Sigmoid colon (tissue), 6 donors: ENCODE measurements at regions not wholly inside any gene's neighbourhood (a gene's known extent, or its start where the extent isn't known, plus 50 kb on each side); places are given as distances from the start of the nearest gene placed in this dataset.
A peak's percentile ranks its signal among the peaks of the same experiment; 100 is the strongest.
"Not testable (repeated sequence)": the region's sequence is repeated elsewhere in the genome, so short reads cannot be mapped to it uniquely, and the experiment has no call there.

Experiments
- DNase-seq: peaks from one replicate; pipeline ENCODE4 v3.0.0-alpha.2; 2019
- H3K27ac ChIP-seq, 4 donors: fragments of 200-600 bp; sonication (generic); one replicate each; pipeline ENCODE4 v1.5.1; 2016 to 2019; ENCODE audit warnings: mild to moderate bottlenecking in 1 of 4
- H3K27me3 ChIP-seq, 3 donors: fragments of 200-600 bp; sonication (generic); one replicate each; pipeline ENCODE4 v1.5.1; 2019; ENCODE audit warnings: mild to moderate bottlenecking in 1 of 3
- H3K36me3 ChIP-seq, 4 donors: fragments of 200-600 bp; sonication (generic); one replicate each; pipeline ENCODE4 v1.5.1; 2016 to 2019
- H3K4me1 ChIP-seq, 4 donors: fragments of 200-600 bp; sonication (generic); one replicate each; pipeline ENCODE4 v1.5.1; 2017 to 2019
- H3K4me3 ChIP-seq, 4 donors: fragments of 200-600 bp; sonication (generic); one replicate each; pipeline ENCODE4 v1.5.1; 2017 to 2019; ENCODE audit warnings: mild to moderate bottlenecking in 2 of 4, moderate library complexity in 1 of 4
- H3K9me3 ChIP-seq, 4 donors: fragments of 200-600 bp in 3 of 4; sonication (generic) in 3 of 4; one replicate each; pipeline versions ENCODE4 v1.5.1 to v1.6.1; 2013 to 2019
- EP300 ChIP-seq, 4 donors: sonication (generic); formaldehyde crosslinking; IDR thresholded peaks; one replicate each; pipeline ENCODE4 v1.6.1; 2017; ENCODE audit warnings: antibody characterized with exemption in 4 of 4
- POLR2A ChIP-seq, 2 donors: fragments of 450-650 bp; IDR thresholded peaks; one replicate each; pipeline ENCODE4 v1.6.1; 2016; ENCODE audit warnings: antibody characterized with exemption in 2 of 2, mild to moderate bottlenecking in 2 of 2, moderate library complexity in 2 of 2
- POLR2AphosphoS5 ChIP-seq, 4 donors: sonication (generic); formaldehyde crosslinking; IDR thresholded peaks; one replicate each; pipeline ENCODE4 v1.6.1; 2017; ENCODE audit warnings: antibody characterized with exemption in 4 of 4
- WGBS, 2 donors: extraction: QIAGEN DNeasy Blood & Tissue Kit; methylation state at CpG; one replicate each; pipeline ENCODE4 v1.1.7; 2013; 5-methylcytosine and 5-hydroxymethylcytosine counted together
- intact Hi-C: fragments of 100-400 bp; cut with DNase I; formaldehyde crosslinking; loops from one replicate; pipeline ENCODE4 v1.15.1; 2023
- TF ChIP-seq, protein P1 (sequence below), 4 experiments: fragments of 450-650 bp in 3 of 4; fragments of 200-600 bp in 1 of 4; IDR thresholded peaks; one replicate each; pipeline ENCODE4 v1.5.1; 2016 to 2019; ENCODE audit warnings: antibody characterized with exemption in 4 of 4, mild to moderate bottlenecking in 3 of 4, moderate library complexity in 2 of 4
- donor health status: healthy with polysubstance abuse.
- donor health status: healthy.

DNA sequence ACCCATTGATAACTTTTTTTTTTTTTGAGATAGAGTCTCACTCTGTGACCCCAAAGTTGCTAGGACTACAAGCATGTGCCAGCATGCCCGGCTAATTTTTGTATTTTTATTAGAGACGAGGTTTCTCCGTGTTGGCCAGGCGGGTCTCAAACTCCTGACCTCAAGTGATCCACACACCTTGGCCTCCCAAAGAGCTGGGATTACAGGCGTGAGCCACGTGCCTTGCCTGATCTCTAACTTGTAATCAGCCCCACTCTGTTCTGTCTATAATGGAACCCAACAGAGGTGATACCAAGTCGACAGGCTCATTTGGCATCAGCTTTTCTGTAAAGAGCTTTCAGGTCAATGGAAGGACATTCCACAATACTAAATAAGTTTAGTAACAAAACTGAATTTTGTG lies 99.4 kb downstream of the HFE start:
- H3K27me3 ChIP-seq = no peaks in the 10 kb centered on the region
- WGBS, 2 donors = 96 to 97% methylated on average over 7 of the region's 7 CpGs
- H3K27ac ChIP-seq = no peak overlapping the region
- H3K4me3 ChIP-seq = no peak overlapping the region
- intact Hi-C loops = no loop called here
- TF ChIP-seq POLR2AphosphoS5 (IDR thresholded peaks at IDR 0.05) = no peak
- no peak for TF ChIP-seq EP300 (IDR thresholded peaks at IDR 0.05)
- no peak for TF ChIP-seq POLR2A (IDR thresholded peaks at IDR 0.05)
- TF ChIP-seq, protein P1, sequence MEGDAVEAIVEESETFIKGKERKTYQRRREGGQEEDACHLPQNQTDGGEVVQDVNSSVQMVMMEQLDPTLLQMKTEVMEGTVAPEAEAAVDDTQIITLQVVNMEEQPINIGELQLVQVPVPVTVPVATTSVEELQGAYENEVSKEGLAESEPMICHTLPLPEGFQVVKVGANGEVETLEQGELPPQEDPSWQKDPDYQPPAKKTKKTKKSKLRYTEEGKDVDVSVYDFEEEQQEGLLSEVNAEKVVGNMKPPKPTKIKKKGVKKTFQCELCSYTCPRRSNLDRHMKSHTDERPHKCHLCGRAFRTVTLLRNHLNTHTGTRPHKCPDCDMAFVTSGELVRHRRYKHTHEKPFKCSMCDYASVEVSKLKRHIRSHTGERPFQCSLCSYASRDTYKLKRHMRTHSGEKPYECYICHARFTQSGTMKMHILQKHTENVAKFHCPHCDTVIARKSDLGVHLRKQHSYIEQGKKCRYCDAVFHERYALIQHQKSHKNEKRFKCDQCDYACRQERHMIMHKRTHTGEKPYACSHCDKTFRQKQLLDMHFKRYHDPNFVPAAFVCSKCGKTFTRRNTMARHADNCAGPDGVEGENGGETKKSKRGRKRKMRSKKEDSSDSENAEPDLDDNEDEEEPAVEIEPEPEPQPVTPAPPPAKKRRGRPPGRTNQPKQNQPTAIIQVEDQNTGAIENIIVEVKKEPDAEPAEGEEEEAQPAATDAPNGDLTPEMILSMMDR (IDR thresholded peaks at IDR 0.05) = no peak
- H3K4me1 ChIP-seq = peaks cover 0 to 24% (median 7%) of the 10 kb centered on the region in 4 donors
- no peak for DNase-seq
- H3K9me3 ChIP-seq = no peaks in the 10 kb centered on the region
- no peaks in the 10 kb centered on the region for H3K36me3 ChIP-seq

DNA sequence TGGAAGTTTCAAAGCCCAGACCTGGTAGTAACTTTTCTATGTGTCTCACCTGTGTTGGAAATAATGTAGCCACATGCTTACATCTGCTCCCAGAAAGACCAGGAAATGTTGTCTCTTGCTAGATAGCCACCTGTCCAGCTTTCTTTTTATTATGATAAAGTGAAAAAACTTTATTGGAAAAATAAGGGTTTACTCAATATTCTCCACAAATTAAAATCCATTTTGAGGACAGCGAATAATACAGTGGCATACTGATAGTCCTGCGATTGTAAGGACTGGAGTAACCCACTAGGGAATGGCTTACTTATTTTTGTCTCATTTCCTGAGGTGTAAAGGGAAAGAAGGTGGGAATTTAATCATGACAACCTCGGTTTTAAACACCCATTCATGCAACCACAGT lies 100.1 kb downstream of the HFE start:
- Histone ChIP-seq H3K36me3 (no peaks in the 10 kb centered on the region), H3K9me3 (no peaks in the 10 kb centered on the region), H3K4me3 (no peak overlapping the region), H3K27me3 (no peaks in the 10 kb centered on the region), H3K4me1 (peaks cover 0 to 24% (median 7%) of the 10 kb centered on the region in 4 donors), H3K27ac (peak overlapping the region in 1 of 4 donors; percentile 90)
- WGBS, 2 donors = 53 to 60% methylated on average over 3 of the region's 3 CpGs
- intact Hi-C loops = no loop called here
- no peak for DNase-seq
- TF ChIP-seq POLR2AphosphoS5 (IDR thresholded peaks at IDR 0.05) (no peak), POLR2A (IDR thresholded peaks at IDR 0.05) (no peak), EP300 (IDR thresholded peaks at IDR 0.05) (no peak)
- TF ChIP-seq, protein P1 (IDR thresholded peaks at IDR 0.05) = no peak

DNA sequence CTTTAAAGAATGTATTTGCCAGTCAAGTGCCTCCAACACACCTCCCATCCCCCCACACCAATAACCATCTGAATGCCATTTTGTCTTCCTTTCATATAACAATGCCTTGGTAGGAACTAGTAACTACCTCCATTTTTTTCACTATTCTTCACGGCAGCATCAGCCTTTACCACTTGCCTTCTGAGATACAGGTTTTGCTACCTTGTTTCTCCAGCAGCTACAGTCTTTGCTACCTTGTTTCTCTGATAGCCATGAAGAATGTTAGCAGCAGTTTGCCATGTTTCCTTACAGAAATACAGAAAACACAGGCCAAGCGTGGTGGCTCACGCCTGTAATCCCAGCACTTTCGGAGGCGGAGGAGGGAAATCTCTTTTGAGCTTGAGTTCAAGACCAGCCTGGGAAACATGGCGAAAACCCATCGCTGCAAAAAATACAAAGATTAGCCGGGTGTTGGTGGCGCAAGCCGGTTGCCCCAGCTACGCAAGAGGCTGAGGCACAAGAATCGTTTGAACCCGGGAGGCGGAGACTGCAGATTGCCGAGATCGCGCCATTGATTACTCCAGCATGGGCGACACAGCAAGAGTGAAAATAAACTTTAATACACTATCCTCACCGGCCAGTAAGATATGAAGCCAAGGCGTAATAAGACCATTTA lies 100.9 kb downstream of the HFE start:
- peak overlapping the region; percentile 81 to 90 (median 84) for H3K27ac ChIP-seq
- intact Hi-C loops = no loop called here
- H3K27me3 ChIP-seq = no peaks in the 10 kb centered on the region
- no peaks in the 10 kb centered on the region for H3K36me3 ChIP-seq
- WGBS, 2 donors = 4 to 8% methylated on average over 20 of the region's 20 CpGs
- H3K4me1 ChIP-seq = peaks cover 0 to 23% (median 7%) of the 10 kb centered on the region in 4 donors
- no peak for DNase-seq
- H3K9me3 ChIP-seq = no peaks in the 10 kb centered on the region
- H3K4me3 ChIP-seq = peak overlapping the region; percentile 50 to 62 (median 54)
- TF ChIP-seq, protein P1 (IDR thresholded peaks at IDR 0.05) = no peak
- TF ChIP-seq EP300 (IDR thresholded peaks at IDR 0.05) (no peak), POLR2A (IDR thresholded peaks at IDR 0.05) (no peak), POLR2AphosphoS5 (IDR thresholded peaks at IDR 0.05) (no peak)

DNA sequence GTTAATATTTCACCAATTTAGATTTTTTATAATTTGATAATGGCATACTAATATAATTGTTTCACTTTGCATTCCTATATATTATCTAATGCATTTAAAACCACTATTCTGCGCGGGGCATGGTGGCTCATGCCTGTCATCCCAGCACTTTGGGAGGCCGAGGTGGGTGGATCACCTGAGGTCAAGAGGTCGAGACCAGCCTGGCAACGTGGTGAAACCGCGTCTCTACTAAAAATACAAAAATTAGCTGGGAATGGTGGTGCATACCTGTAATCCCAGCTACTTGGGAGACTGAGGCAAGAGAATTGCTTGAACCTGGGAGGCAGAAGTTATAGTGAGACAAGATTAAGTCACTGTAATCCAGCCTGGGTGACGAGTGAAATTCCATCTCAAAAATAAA lies 104.3 kb downstream of the HFE start:
- H3K9me3 ChIP-seq, H3K27me3 ChIP-seq, intact Hi-C loops, DNase-seq, H3K4me3 ChIP-seq, H3K27ac ChIP-seq, H3K36me3 ChIP-seq: not testable (repeated sequence)
- H3K4me1 ChIP-seq = peaks cover 0 to 28% (median 17%) of the 10 kb centered on the region in 4 donors
- WGBS, 2 donors = 86 to 91% methylated on average over 8 of the region's 8 CpGs

DNA sequence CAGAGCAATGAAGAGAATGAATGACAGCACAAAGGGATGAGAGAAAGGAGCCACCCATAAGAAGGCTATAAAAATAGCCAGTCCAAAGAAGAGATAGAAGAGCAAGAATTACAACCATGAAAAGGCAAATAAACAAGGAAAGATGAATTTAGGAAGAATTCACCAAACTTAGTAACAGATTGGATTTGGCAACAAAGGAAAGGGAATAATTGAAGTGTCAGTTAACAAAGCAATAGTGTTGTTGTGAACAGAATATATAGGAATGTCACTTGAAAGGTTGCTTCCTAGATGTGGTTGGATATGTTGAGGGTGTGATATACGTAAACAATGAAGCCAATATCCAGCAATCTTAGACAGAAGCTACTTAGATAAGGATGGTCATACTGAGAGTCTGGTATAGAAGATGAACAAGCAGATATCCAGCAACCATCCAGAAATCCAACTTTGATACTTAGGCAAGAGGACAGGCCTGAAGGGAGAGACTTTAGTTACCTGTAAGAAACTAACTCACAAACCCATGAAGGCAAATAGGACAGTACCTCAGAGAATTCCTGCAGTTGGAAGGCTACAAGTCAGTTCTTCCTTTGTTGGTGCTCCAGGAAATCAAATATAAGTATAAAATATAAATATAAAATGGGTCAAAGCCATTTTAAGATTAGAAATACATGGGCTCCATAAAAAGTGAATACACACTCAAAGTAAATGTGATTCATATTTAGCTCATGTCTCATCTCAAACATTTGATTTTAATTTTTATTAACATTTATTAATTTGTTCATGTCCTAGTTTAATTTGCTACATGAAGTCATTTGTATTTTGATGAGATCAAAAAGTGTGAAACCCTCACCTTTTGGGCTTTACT lies 106.5 kb downstream of the HFE start:
- Histone ChIP-seq H3K27me3 (no peaks in the 10 kb centered on the region), H3K27ac (peak overlapping the region in 3 of 4 donors; percentile 95 to 97 (median 96)), H3K9me3 (no peaks in the 10 kb centered on the region), H3K36me3 (no peaks in the 10 kb centered on the region), H3K4me3 (no peak overlapping the region), H3K4me1 (peaks cover 0 to 29% (median 16%) of the 10 kb centered on the region in 4 donors)
- intact Hi-C loops = no loop called here
- WGBS, 2 donors = 88 to 98% methylated on average over 1 of the region's 1 CpG
- no peak for DNase-seq
- TF ChIP-seq, protein P1 (IDR thresholded peaks at IDR 0.05) = no peak
- TF ChIP-seq POLR2AphosphoS5 (IDR thresholded peaks at IDR 0.05) (no peak), EP300 (IDR thresholded peaks at IDR 0.05) (no peak), POLR2A (IDR thresholded peaks at IDR 0.05) (no peak)
